Fibroblast of pulmonary artery (primary cell): ENCODE measurements at regions not wholly inside any gene's neighbourhood (a gene's known extent, or its start where the extent isn't known, plus 50 kb on each side); places are given as distances from the start of the nearest gene placed in this dataset.

Experiments
- DNase-seq: peaks from one replicate; pipeline ENCODE4 v3.0.0-alpha.2; 2010; ENCODE audit warnings: low read depth
- H3K4me3 ChIP-seq: replicated peaks from 2 replicates; pipeline ENCODE4 v1.5.1; 2011; ENCODE audit warnings: low read depth, mild to moderate bottlenecking, control low read depth, low read length, moderate library complexity
- CTCF ChIP-seq: IDR thresholded peaks from 2 replicates; pipeline ENCODE4 v1.5.1; 2011; ENCODE audit warnings: mild to moderate bottlenecking, control low read depth, low read length, inconsistent platforms; ENCODE audit errors: missing control alignments

GRCh38 chr11:129292092-129292491 lies 83.6 kb upstream of the BARX2 start:
- no peak overlapping the region for H3K4me3 ChIP-seq
- DNase-seq = no peak
- TF ChIP-seq CTCF = no peak

GRCh38 chr11:129291546-129291945 lies 84.1 kb upstream of the BARX2 start:
- no peak for TF ChIP-seq CTCF
- H3K4me3 ChIP-seq = no peak overlapping the region
- DNase-seq = no peak

- no peak overlapping the region for H3K4me3 ChIP-seq
- no peak for TF ChIP-seq CTCF
- DNase-seq = no peak
Measured at GRCh38 chr11:129290966-129291365, 84.7 kb upstream of the BARX2 start.

- TF ChIP-seq CTCF = no peak
- H3K4me3 ChIP-seq = no peak overlapping the region
- DNase-seq = no peak
Measured at GRCh38 chr11:129289350-129290040, 86.2 kb upstream of the BARX2 start.

- no peak overlapping the region for H3K4me3 ChIP-seq
- DNase-seq = no peak
Measured at GRCh38 chr11:129287920-129288319, 87.7 kb upstream of the BARX2 start.

GRCh38 chr11:129286813-129287212 lies 88.8 kb upstream of the BARX2 start:
- TF ChIP-seq CTCF = no peak
- DNase-seq = no peak
- H3K4me3 ChIP-seq = no peak overlapping the region

More at GRCh38 chr11:129287920-129288319, 87.7 kb upstream of the BARX2 start:
- no peak for TF ChIP-seq CTCF

- no peak for TF ChIP-seq CTCF
- DNase-seq = no peak
- H3K4me3 ChIP-seq = no peak overlapping the region
Measured at GRCh38 chr11:129285402-129285786, 90.3 kb upstream of the BARX2 start.
